Central memory CD8-positive, alpha-beta T cell (primary cell): ENCODE measurements at regions not wholly inside any gene's neighbourhood (a gene's known extent, or its start where the extent isn't known, plus 50 kb on each side); places are given as distances from the start of the nearest gene placed in this dataset.
A peak's percentile ranks its signal among the peaks of the same experiment; 100 is the strongest.
"Not testable (repeated sequence)": the region's sequence is repeated elsewhere in the genome, so short reads cannot be mapped to it uniquely, and the experiment has no call there.

Source experiments
- ATAC-seq: fragments of 150-1000 bp; cut with Tn5 transposase; replicated peaks from 2 replicates; pipeline ENCODE4 v1.10.0; 2022; ENCODE audit warnings: mild to moderate bottlenecking, moderate FRiP score, moderate number of reproducible peaks; ENCODE audit not compliant: poor library complexity, severe bottlenecking; ENCODE audit errors: extremely low read depth
- DNase-seq, 2 donors: peaks; one replicate each; pipeline ENCODE4 v3.0.0; 2021; ENCODE audit warnings: low spot score in 2 of 2
- H3K27ac Mint-ChIP-seq: one replicate; pipeline ENCODE4 v1.8.0; 2022; ENCODE audit warnings: low read depth, mild to moderate bottlenecking, moderate library complexity, mixed read lengths
- H3K27me3 Mint-ChIP-seq: one replicate; pipeline ENCODE4 v1.8.0; 2022; ENCODE audit warnings: mixed read lengths
- H3K36me3 Mint-ChIP-seq: one replicate; pipeline ENCODE4 v1.8.0; 2022; ENCODE audit warnings: mild to moderate bottlenecking, moderate library complexity, mixed read lengths; ENCODE audit not compliant: insufficient read depth
- H3K4me1 Mint-ChIP-seq: one replicate; pipeline ENCODE4 v1.8.0; 2022; ENCODE audit warnings: mixed read lengths
- H3K4me3 Mint-ChIP-seq: one replicate; pipeline ENCODE4 v1.8.0; 2022; ENCODE audit warnings: mild to moderate bottlenecking, moderate library complexity, mixed read lengths
- H3K9me3 Mint-ChIP-seq: one replicate; pipeline ENCODE4 v1.8.0; 2022; ENCODE audit warnings: mixed read lengths

DNA sequence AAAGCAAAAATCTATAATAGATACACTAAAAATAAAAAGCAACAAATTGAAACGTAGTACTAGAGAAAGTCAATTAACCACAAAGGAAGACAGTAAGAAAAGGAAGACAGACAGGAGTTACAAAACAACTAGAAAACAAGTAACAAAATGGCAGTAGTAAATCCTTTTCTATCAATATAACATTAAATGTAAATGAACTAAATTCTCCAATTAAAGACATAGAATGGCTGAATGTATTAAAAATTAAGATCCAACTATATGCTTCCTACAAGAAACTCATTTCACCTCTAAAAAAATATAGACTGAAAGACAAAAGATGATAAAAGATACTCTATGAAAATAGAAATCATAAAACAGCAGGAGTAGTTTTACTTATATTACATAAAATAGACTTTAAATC is 79.1 kb downstream of the CTH start:
- no peaks in the 10 kb centered on the region for H3K36me3 Mint-ChIP-seq
- no peaks in the 10 kb centered on the region for H3K4me1 Mint-ChIP-seq
- H3K4me3 Mint-ChIP-seq, result no peak overlapping the region

DNA sequence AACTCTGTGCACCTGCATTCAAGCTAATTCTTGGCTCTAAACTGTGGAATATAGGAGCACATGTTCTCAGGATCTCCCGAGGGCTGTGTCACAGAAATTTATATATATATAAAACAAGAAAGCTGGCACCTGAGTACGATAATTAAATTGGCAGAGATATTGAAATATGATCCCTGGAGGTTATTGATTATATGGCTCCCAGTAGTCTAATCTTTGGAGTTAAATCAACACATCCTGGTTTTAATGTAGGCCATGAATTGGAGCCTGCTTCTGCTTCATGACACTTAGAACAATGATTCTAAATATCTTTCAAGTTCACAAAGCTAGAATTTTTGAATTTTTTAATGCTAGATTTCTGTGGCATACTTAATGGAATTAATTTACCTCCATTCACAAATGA is 84.3 kb downstream of the CTH start:
- ATAC-seq, result no peak
- no peaks in the 10 kb centered on the region for H3K36me3 Mint-ChIP-seq
- H3K9me3 Mint-ChIP-seq, result no peaks in the 10 kb centered on the region
- no peak for DNase-seq
- H3K27me3 Mint-ChIP-seq, result no peaks in the 10 kb centered on the region
- no peaks in the 10 kb centered on the region for H3K4me1 Mint-ChIP-seq
- H3K4me3 Mint-ChIP-seq, result no peak overlapping the region
- no peak overlapping the region for H3K27ac Mint-ChIP-seq

More for the DNA sequence above, 79.1 kb downstream of the CTH start:
- H3K27ac Mint-ChIP-seq, result no peak overlapping the region
- peaks cover 21% of the 10 kb centered on the region for H3K27me3 Mint-ChIP-seq
- no peaks in the 10 kb centered on the region for H3K9me3 Mint-ChIP-seq
- DNase-seq, result no peak
- no peak for ATAC-seq

DNA sequence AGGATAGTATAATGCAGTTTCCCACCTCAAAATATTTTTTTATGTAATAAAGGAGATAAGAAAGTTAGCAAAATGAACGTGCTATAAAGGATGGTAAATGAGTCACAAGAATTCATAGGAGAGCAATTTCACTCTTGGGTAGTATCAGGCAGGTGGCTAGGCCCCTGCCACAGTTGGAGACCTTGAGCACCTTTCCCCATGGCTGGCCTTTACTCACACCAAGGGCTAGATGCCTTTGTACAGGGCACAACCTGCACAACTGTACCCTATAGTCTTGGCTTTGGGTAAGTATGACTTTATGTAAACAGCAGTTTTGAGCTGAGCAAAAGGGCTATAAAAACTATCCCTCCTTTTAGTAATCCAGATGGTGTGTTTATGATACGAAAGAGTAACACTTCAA is 85.1 kb downstream of the CTH start:
- no peaks in the 10 kb centered on the region for H3K9me3 Mint-ChIP-seq
- ATAC-seq (no peak), DNase-seq (no peak)
- H3K27me3 Mint-ChIP-seq, result no peaks in the 10 kb centered on the region
- no peaks in the 10 kb centered on the region for H3K4me1 Mint-ChIP-seq
- H3K4me3 Mint-ChIP-seq, result no peak overlapping the region
- H3K27ac Mint-ChIP-seq, result no peak overlapping the region
- peaks cover 2% of the 10 kb centered on the region for H3K36me3 Mint-ChIP-seq

GRCh38 chr1:70497152-70497551 is 86.1 kb downstream of the CTH start:
- H3K4me3 Mint-ChIP-seq, result no peak overlapping the region
- DNase-seq (no peak), ATAC-seq (no peak)
- no peak overlapping the region for H3K27ac Mint-ChIP-seq
- H3K4me1 Mint-ChIP-seq, result no peaks in the 10 kb centered on the region
- H3K9me3 Mint-ChIP-seq, result no peaks in the 10 kb centered on the region
- H3K36me3 Mint-ChIP-seq, result peaks cover 2% of the 10 kb centered on the region
- H3K27me3 Mint-ChIP-seq, result no peaks in the 10 kb centered on the region

DNA sequence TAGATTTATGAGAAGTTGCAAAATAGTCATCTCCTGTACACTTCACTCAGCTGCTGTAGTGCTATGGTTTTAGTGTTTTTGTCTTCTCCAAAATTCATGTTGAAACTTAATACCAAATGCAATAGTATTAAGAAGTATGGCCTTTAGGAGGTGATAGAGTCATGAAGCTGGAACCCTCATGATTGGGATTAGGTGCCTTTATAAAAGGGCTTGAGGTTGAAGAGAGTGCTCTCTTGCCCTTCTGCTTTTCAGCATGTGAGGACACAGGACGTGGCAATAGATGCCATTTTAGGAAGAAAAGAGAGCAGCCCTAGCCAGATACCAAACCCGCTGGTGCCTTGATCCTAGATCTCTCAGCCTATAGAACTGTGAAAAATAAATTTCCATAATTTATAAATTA is 87.6 kb downstream of the CTH start:
- Mint-ChIP-seq H3K9me3 (no peaks in the 10 kb centered on the region), H3K36me3 (peaks cover 2% of the 10 kb centered on the region), H3K27me3 (no peaks in the 10 kb centered on the region), H3K4me3 (no peak overlapping the region), H3K4me1 (no peaks in the 10 kb centered on the region), H3K27ac (no peak overlapping the region)
- ATAC-seq (no peak), DNase-seq (no peak)

DNA sequence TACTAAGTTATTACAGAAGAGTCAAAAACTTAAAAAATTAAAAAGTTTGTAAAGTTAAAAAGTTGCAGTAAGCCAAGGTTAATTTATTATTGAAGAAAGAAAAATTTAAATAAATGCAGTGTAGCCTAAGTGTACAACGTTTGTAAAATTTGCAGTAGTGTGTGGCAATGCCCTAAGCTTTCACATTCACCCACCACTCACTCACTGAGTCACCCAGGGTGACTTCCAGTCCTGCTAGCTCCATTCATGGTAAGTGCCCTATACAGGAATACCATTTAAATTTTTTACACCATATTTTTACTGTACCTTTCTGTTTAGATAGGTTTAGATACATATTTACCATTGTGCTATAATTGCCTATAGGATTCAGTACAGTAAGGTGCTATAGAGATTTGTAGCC is 88.6 kb downstream of the CTH start:
- no peak for DNase-seq
- H3K27me3 Mint-ChIP-seq, result peaks cover 5% of the 10 kb centered on the region
- no peak overlapping the region for H3K27ac Mint-ChIP-seq
- peaks cover 2% of the 10 kb centered on the region for H3K36me3 Mint-ChIP-seq
- no peaks in the 10 kb centered on the region for H3K9me3 Mint-ChIP-seq
- no peak overlapping the region for H3K4me3 Mint-ChIP-seq
- no peak for ATAC-seq
- H3K4me1 Mint-ChIP-seq, result no peaks in the 10 kb centered on the region

DNA sequence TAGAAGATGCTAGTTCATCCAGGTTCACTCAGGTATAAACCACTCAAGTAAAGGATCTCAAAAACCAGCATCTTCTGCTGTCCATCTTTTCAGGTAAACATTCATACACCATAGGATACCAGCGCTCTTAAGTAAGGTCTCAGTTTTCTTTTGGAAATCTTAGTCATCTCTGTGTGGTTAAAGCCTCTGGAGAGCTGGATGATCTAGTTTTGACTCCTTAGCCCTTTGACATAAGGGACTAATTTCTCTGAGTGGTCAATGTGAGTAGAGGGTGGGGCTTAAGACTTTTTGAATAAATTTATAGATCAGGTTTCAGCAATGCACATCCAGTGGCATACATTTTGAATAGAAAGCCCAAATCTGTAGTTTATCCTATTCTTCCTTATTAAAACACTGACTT is 92.3 kb downstream of the CTH start:
- Mint-ChIP-seq H3K9me3 (no peaks in the 10 kb centered on the region), H3K36me3 (peaks cover 4% of the 10 kb centered on the region), H3K27me3 (peaks cover 32% of the 10 kb centered on the region), H3K27ac (no peak overlapping the region), H3K4me3 (no peak overlapping the region), H3K4me1 (no peaks in the 10 kb centered on the region)
- ATAC-seq (no peak), DNase-seq (no peak)

GRCh38 chr1:70504176-70504820 is 93.2 kb downstream of the CTH start:
- Mint-ChIP-seq H3K27me3 (peaks cover 32% of the 10 kb centered on the region), H3K36me3 (peaks cover 4% of the 10 kb centered on the region), H3K4me3 (no peak overlapping the region), H3K27ac (no peak overlapping the region), H3K9me3 (no peaks in the 10 kb centered on the region), H3K4me1 (no peaks in the 10 kb centered on the region)
- DNase-seq, result no peak
- ATAC-seq, result no peak

DNA sequence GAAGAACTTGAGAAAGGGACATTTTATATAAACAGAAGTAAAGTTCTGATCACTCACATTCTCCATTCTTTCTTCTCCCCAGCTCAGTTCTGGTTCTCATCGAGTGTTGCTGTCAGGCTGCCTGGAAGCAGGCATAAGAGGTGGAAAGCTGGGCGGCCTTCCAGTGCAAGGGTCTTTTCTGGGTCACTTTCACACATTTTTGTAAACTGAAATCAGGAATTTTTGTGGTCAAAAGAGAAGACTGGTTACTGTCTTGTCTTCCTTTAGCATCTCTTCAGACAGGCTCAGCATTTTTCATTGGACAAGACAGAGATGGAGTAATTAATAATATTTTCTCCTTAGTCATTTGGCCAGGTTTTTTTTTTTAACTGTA is 93.7 kb downstream of the CTH start:
- H3K27ac Mint-ChIP-seq, result no peak overlapping the region
- no peaks in the 10 kb centered on the region for H3K9me3 Mint-ChIP-seq
- ATAC-seq, result no peak
- DNase-seq, result no peak
- H3K36me3 Mint-ChIP-seq, result peaks cover 4% of the 10 kb centered on the region
- no peaks in the 10 kb centered on the region for H3K4me1 Mint-ChIP-seq
- peaks cover 32% of the 10 kb centered on the region for H3K27me3 Mint-ChIP-seq
- H3K4me3 Mint-ChIP-seq, result no peak overlapping the region

- not testable (repeated sequence) for H3K4me1 Mint-ChIP-seq, ATAC-seq, H3K4me3 Mint-ChIP-seq, DNase-seq, H3K9me3 Mint-ChIP-seq, H3K36me3 Mint-ChIP-seq, H3K27ac Mint-ChIP-seq
- H3K27me3 Mint-ChIP-seq, result peaks cover 32% of the 10 kb centered on the region
These were observed 96.9 kb downstream of the CTH start for GRCh38 chr1:70507991-70508390.

DNA sequence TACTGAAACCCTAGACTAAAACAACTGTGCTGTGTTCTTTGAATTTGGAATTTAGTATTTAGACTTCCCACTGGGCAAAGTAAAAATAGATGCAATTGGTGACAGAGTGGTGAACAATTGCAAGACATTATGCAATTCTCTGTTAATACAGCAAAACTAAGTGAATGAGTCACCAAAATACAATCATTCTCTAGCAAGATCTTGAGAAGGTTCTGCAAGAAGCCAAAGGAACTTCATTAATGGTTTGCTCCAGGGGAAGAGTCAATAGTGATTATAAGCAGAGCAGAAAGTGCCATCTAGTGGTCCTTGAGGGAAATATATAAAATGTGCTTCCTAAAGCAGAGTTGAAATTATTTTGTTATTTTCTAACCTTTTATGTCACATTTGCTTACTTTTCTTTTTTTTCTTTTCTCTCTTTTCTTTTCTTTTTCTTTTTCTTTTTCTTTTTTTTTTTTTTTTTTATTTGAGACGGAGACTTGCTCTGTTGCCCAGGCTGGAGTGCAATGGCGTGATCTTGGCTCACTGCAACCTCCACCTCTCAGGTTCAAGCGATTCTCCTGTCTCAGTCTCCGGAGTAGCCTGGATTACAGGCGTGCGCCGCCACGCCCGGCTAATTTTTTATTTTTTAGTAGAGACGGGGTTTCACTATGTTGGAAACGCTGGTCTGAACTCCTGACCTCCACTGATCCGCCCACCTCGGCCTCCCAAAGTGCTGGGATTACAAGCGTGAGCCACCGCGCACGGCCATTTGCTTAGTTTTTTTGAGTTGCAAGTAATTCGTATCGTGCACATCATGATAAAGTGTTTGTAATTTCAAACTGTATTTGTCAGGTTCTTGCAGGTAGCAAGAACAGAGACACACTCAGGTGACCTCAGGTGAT is 99.2 kb downstream of the CTH start:
- ATAC-seq (peak; percentile 46), DNase-seq (no peak)
- H3K27me3 Mint-ChIP-seq, result peaks cover 22% of the 10 kb centered on the region
- H3K4me1 Mint-ChIP-seq, result no peaks in the 10 kb centered on the region
- peaks cover 2% of the 10 kb centered on the region for H3K36me3 Mint-ChIP-seq
- H3K4me3 Mint-ChIP-seq, result no peak overlapping the region
- H3K27ac Mint-ChIP-seq, result no peak overlapping the region
- no peaks in the 10 kb centered on the region for H3K9me3 Mint-ChIP-seq

GRCh38 chr1:70517444-70517843 is 106.4 kb downstream of the CTH start:
- Mint-ChIP-seq H3K36me3 (no peaks in the 10 kb centered on the region), H3K27ac (no peak overlapping the region), H3K9me3 (no peaks in the 10 kb centered on the region), H3K4me3 (no peak overlapping the region), H3K27me3 (no peaks in the 10 kb centered on the region), H3K4me1 (no peaks in the 10 kb centered on the region)
- ATAC-seq, result no peak
- DNase-seq, result no peak

GRCh38 chr1:70518106-70518505 is 107.0 kb downstream of the CTH start:
- no peak overlapping the region for H3K27ac Mint-ChIP-seq
- no peaks in the 10 kb centered on the region for H3K4me1 Mint-ChIP-seq
- H3K36me3 Mint-ChIP-seq, result no peaks in the 10 kb centered on the region
- DNase-seq (no peak), ATAC-seq (no peak)
- no peaks in the 10 kb centered on the region for H3K9me3 Mint-ChIP-seq
- no peaks in the 10 kb centered on the region for H3K27me3 Mint-ChIP-seq
- H3K4me3 Mint-ChIP-seq, result no peak overlapping the region
